ENCODE measurements at regions not wholly inside any gene's neighbourhood (a gene's known extent, or its start where the extent isn't known, plus 50 kb on each side); places are given as distances from the start of the nearest gene placed in this dataset.

DNA sequence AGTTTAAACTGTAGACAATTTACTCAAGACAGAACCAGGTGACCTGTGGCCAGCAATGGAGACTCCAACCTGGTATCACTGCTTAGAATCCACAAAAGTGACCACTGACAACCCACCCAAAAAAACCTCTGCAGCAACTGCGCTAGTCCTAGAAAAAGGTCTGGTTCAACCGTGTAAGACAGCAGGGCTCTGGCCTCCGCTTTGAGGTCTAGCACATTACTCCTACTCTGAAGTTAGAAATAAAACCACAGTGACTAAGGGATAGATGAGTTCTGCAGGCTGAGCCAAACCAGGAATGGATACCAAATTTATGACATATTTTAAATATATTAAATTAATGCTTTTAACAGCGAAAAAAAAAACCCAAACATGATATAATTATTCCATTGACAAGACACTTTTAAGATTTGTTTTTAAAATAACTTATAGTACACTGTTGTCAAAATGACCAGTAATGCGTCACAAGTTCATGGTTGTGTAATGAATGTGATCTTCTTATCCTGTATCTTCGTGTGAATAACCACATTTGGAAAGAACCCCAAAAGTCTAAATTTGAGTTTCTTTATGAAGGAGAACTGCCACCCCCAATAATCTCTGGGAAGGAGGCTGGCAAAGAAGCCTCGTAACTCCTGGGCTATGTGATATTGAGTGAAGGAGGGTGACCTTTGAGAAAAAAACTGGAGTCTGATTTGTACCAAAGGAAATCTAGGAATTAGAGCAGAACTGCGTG is 101.9 kb upstream of the SLC44A1 start:
- intact Hi-C loops (cut with micrococcal nuclease): loop anchor here (10.0 kb wide), 1 partner anchor 348 kb away; no protein-coding TSS in a partner anchor
- DNase-seq: no peak
- no peaks in the 10 kb centered on the region for H3K36me3 Mint-ChIP-seq (ENCODE audit: low read depth)
- no peak overlapping the region for H3K27ac Mint-ChIP-seq
- H3K4me1 Mint-ChIP-seq (ENCODE audit: low read depth): peaks cover 12% of the 10 kb centered on the region
- peaks cover 1% of the 10 kb centered on the region for H3K27me3 Mint-ChIP-seq
- ATAC-seq: no peak
- H3K9me3 Mint-ChIP-seq: no peaks in the 10 kb centered on the region
- ChIA-PET CTCF (interaction anchor here (1.0 kb wide), 1 partner anchor 9 kb away, joined by 3 read pairs; no protein-coding TSS in a partner anchor), POLR2A (no interaction called here)
- TF ChIP-seq, protein P1, sequence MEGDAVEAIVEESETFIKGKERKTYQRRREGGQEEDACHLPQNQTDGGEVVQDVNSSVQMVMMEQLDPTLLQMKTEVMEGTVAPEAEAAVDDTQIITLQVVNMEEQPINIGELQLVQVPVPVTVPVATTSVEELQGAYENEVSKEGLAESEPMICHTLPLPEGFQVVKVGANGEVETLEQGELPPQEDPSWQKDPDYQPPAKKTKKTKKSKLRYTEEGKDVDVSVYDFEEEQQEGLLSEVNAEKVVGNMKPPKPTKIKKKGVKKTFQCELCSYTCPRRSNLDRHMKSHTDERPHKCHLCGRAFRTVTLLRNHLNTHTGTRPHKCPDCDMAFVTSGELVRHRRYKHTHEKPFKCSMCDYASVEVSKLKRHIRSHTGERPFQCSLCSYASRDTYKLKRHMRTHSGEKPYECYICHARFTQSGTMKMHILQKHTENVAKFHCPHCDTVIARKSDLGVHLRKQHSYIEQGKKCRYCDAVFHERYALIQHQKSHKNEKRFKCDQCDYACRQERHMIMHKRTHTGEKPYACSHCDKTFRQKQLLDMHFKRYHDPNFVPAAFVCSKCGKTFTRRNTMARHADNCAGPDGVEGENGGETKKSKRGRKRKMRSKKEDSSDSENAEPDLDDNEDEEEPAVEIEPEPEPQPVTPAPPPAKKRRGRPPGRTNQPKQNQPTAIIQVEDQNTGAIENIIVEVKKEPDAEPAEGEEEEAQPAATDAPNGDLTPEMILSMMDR (IDR thresholded peaks at IDR 0.05): no peak
- H3K4me3 Mint-ChIP-seq: no peak overlapping the region

DNA sequence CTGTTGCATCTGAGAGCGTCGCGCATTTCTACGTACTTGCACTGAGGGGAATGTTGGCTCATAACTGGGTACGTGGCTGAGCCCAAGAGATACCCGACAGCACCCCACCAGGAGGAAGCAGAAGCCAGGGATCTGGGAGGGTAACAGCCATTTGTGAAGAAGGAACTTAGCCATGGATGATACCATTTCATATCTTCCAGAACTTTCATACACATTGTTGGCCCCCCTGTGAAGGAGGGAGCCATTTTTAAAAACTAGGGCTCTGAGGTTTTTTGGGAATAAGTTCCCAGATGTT is 101.4 kb upstream of the SLC44A1 start:
- Mint-ChIP-seq H3K27me3 (peaks cover 1% of the 10 kb centered on the region), H3K4me3 (no peak overlapping the region), H3K27ac (no peak overlapping the region), H3K36me3 (ENCODE audit: low read depth) (no peaks in the 10 kb centered on the region), H3K4me1 (ENCODE audit: low read depth) (peaks cover 12% of the 10 kb centered on the region), H3K9me3 (no peaks in the 10 kb centered on the region)
- POLR2A ChIA-PET: no interaction called here
- CTCF ChIA-PET: no interaction called here
- DNase-seq: no peak
- intact Hi-C loops (cut with micrococcal nuclease): loop anchor here (10.0 kb wide), 1 partner anchor 348 kb away; no protein-coding TSS in a partner anchor
- TF ChIP-seq, protein P1 (IDR thresholded peaks at IDR 0.05): no peak
- ATAC-seq: no peak

DNA sequence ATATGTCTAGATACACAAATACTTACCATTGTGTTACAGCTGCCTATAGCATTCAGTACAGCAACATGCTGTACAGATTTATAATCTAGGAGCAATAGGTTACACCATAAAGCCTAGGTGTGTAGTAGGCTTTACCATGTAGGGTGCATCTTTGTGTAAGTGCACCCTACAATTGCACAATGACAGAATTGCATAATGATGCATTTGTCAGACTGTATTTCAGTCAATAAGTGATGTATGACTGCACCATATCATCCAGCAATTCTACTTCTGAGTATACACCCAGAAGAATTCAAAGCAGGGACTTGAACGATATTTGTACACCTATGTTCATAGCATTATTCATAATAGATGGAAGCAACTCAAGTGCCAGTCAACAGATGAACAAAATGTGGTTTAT is 100.4 kb upstream of the SLC44A1 start:
- Mint-ChIP-seq H3K9me3 (no peaks in the 10 kb centered on the region), H3K27ac (no peak overlapping the region), H3K27me3 (peaks cover 1% of the 10 kb centered on the region), H3K4me3 (no peak overlapping the region), H3K4me1 (ENCODE audit: low read depth) (peaks cover 7% of the 10 kb centered on the region), H3K36me3 (ENCODE audit: low read depth) (no peaks in the 10 kb centered on the region)
- TF ChIP-seq, protein P1 (IDR thresholded peaks at IDR 0.05): no peak
- DNase-seq (no peak), ATAC-seq (no peak)
- CTCF ChIA-PET: interaction anchor here (2.3 kb wide), 1 partner anchor 280 kb away, joined by 6 read pairs; no protein-coding TSS in a partner anchor
- intact Hi-C loops (cut with micrococcal nuclease): loop anchor here (10.0 kb wide), 1 partner anchor 349 kb away; no protein-coding TSS in a partner anchor
- POLR2A ChIA-PET: interaction anchor here (0.6 kb wide), 1 partner anchor 185 kb away, joined by 3 read pairs; no protein-coding TSS in a partner anchor

DNA sequence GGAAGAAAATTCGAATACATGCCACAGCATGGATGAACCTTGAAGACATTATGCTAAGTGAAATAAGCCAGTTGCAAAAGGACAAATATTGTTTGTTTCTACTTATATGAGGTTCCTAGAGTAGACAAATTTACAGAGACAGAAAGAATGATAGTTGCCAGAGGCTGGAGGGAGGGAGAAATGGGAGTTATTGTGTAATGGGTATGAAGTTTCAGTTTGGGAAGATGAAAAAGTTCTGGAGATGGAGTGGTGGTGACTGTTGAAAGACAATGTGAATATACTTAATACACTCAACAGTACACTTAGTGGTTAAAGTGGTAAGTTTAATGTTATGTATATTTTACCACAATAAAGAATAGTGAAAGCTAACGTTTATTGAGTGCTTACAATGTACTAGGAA is 99.6 kb upstream of the SLC44A1 start:
- intact Hi-C loops (cut with micrococcal nuclease): loop anchor here (10.0 kb wide), 1 partner anchor 350 kb away; no protein-coding TSS in a partner anchor
- ATAC-seq: no peak
- H3K9me3 Mint-ChIP-seq: no peaks in the 10 kb centered on the region
- TF ChIP-seq, protein P1 (IDR thresholded peaks at IDR 0.05): no peak
- POLR2A ChIA-PET: interaction anchor here (0.5 kb wide), 1 partner anchor 16 kb away, joined by 3 read pairs; no protein-coding TSS in a partner anchor
- peaks cover 1% of the 10 kb centered on the region for H3K27me3 Mint-ChIP-seq
- CTCF ChIA-PET: interaction anchor here (2.3 kb wide), 1 partner anchor 281 kb away, joined by 6 read pairs; no protein-coding TSS in a partner anchor
- H3K4me1 Mint-ChIP-seq (ENCODE audit: low read depth): peaks cover 3% of the 10 kb centered on the region
- H3K27ac Mint-ChIP-seq: no peak overlapping the region
- no peak for DNase-seq
- no peaks in the 10 kb centered on the region for H3K36me3 Mint-ChIP-seq (ENCODE audit: low read depth)
- H3K4me3 Mint-ChIP-seq: no peak overlapping the region

DNA sequence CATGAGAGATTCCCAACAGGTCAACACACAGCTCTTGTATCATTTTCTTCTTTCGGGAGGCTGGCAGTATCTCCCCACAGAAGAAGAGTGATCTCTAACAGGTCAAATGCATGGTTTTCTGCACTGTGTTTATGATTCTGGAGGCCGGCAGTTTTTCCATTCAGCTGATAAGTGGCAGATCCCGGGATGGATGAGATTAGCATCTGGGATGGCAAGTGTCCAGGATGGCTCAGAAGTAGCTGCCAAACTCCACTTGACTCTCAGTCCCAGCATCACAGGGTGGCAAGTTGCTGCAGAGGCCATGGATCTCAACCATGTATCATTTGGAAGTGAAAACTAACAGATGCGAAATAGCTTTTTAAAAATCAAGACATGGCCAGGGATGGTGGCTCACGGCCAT is 97.8 kb upstream of the SLC44A1 start:
- intact Hi-C loops (cut with micrococcal nuclease): loop anchor here (10.0 kb wide), 1 partner anchor 352 kb away; no protein-coding TSS in a partner anchor
- Mint-ChIP-seq H3K27ac (no peak overlapping the region), H3K27me3 (no peaks in the 10 kb centered on the region), H3K36me3 (ENCODE audit: low read depth) (no peaks in the 10 kb centered on the region), H3K4me3 (no peak overlapping the region), H3K9me3 (no peaks in the 10 kb centered on the region), H3K4me1 (ENCODE audit: low read depth) (peaks cover 14% of the 10 kb centered on the region)
- CTCF ChIA-PET: interaction anchor here (1.2 to 1.6 kb wide), 2 partner anchors 10 to 200 kb away, joined by 3 read pairs; no protein-coding TSS in a partner anchor
- POLR2A ChIA-PET: no interaction called here
- ATAC-seq (no peak), DNase-seq (no peak)
- TF ChIP-seq, protein P1 (IDR thresholded peaks at IDR 0.05): no peak

All from activated CD8-positive, alpha-beta T cell treated with anti-CD3 and anti-CD28 coated beads for 36 hours (primary cell).